H9 (cell line): ENCODE measurements at regions not wholly inside any gene's neighbourhood (a gene's known extent, or its start where the extent isn't known, plus 50 kb on each side); places are given as distances from the start of the nearest gene placed in this dataset.

Experiments used
- DNase-seq: peaks from one replicate; pipeline ENCODE4 v3.0.0-alpha.2; 2017
- H2AFZ ChIP-seq: one replicate; pipeline ENCODE4 v1.6.1; 2013; ENCODE audit warnings: mild to moderate bottlenecking, low read length, control low read depth, moderate library complexity
- H2AK5ac ChIP-seq: 2 replicates; pipeline ENCODE4 v1.6.1; 2013; ENCODE audit warnings: low read length, control low read depth, mixed read lengths; ENCODE audit not compliant: insufficient read length
- H2BK120ac ChIP-seq: one replicate; pipeline ENCODE4 v1.6.1; 2013; ENCODE audit warnings: low read depth, mild to moderate bottlenecking, low read length, control low read depth, inconsistent platforms; ENCODE audit not compliant: poor library complexity, severe bottlenecking
- H2BK12ac ChIP-seq: 2 replicates; pipeline ENCODE4 v1.6.1; 2013; ENCODE audit warnings: low read length, control low read depth, mixed read lengths, low read depth; ENCODE audit not compliant: insufficient read length
- H2BK15ac ChIP-seq: 2 replicates; pipeline ENCODE4 v1.6.1; 2013; ENCODE audit warnings: low read depth, low read length, control low read depth
- H2BK20ac ChIP-seq: one replicate; pipeline ENCODE4 v1.6.1; 2013; ENCODE audit warnings: low read depth, mild to moderate bottlenecking, low read length, control low read depth, inconsistent platforms; ENCODE audit not compliant: poor library complexity, severe bottlenecking
- H2BK5ac ChIP-seq: 2 replicates; pipeline ENCODE4 v1.6.1; 2013; ENCODE audit warnings: low read length, control low read depth, mixed read lengths; ENCODE audit not compliant: insufficient read length
- H3K14ac ChIP-seq: 2 replicates; pipeline ENCODE4 v1.6.1; 2013; ENCODE audit warnings: low read length, control low read depth; ENCODE audit not compliant: insufficient read depth
- H3K18ac ChIP-seq: 2 replicates; pipeline ENCODE4 v1.6.1; 2013; ENCODE audit warnings: low read depth, mild to moderate bottlenecking, mixed read lengths, low read length, control low read depth; ENCODE audit not compliant: insufficient read length
- H3K23ac ChIP-seq: 2 replicates; pipeline ENCODE4 v1.6.1; 2013; ENCODE audit warnings: low read length, control low read depth, mixed read lengths, low read depth; ENCODE audit not compliant: insufficient read length
- H3K23me2 ChIP-seq: 2 replicates; pipeline ENCODE4 v1.6.1; 2013; ENCODE audit warnings: low read depth, mild to moderate bottlenecking, mixed read lengths, low read length, control low read depth; ENCODE audit not compliant: insufficient read length, poor library complexity, severe bottlenecking
- H3K27ac ChIP-seq: 2 replicates; pipeline ENCODE4 v1.5.1; 2013; ENCODE audit warnings: low read length, control low read depth, mixed read lengths, low read depth; ENCODE audit not compliant: insufficient read length
- H3K27me3 ChIP-seq: 2 replicates; pipeline ENCODE4 v1.6.1; 2013; ENCODE audit warnings: low read length, control low read depth, inconsistent platforms; ENCODE audit not compliant: insufficient read depth
- H3K4ac ChIP-seq: 2 replicates; pipeline ENCODE4 v1.6.1; 2013; ENCODE audit warnings: low read depth, mild to moderate bottlenecking, control low read depth, inconsistent platforms, low read length, moderate library complexity
- H3K4me1 ChIP-seq: 2 replicates; pipeline ENCODE4 v1.6.1; 2013; ENCODE audit warnings: low read length, control low read depth, inconsistent platforms; ENCODE audit not compliant: insufficient read depth
- H3K4me2 ChIP-seq: 2 replicates; pipeline ENCODE4 v1.6.1; 2013; ENCODE audit warnings: low read length, control low read depth, mixed read lengths; ENCODE audit not compliant: insufficient read length, insufficient read depth
- H3K56ac ChIP-seq: 2 replicates; pipeline ENCODE4 v1.6.1; 2013; ENCODE audit warnings: low read depth, mild to moderate bottlenecking, mixed read lengths, low read length, control low read depth; ENCODE audit not compliant: insufficient read length
- H3K79me1 ChIP-seq: 2 replicates; pipeline ENCODE4 v1.6.1; 2013; ENCODE audit warnings: low read depth, mild to moderate bottlenecking, moderate library complexity, low read length, control low read depth, inconsistent platforms; ENCODE audit not compliant: insufficient read depth, poor library complexity, severe bottlenecking
- H3K79me2 ChIP-seq: 2 replicates; pipeline ENCODE4 v1.6.1; 2013; ENCODE audit warnings: low read length, control low read depth, inconsistent platforms; ENCODE audit not compliant: insufficient read depth
- H3K9ac ChIP-seq: 2 replicates; pipeline ENCODE4 v1.6.1; 2013; ENCODE audit warnings: low read length, control low read depth, mixed read lengths; ENCODE audit not compliant: insufficient read length; ENCODE audit errors: extremely low read depth
- H3K9me3 ChIP-seq: one replicate; pipeline ENCODE4 v1.6.1; 2013; ENCODE audit warnings: low read depth, low read length, inconsistent platforms; ENCODE audit not compliant: control insufficient read depth
- H3T11ph ChIP-seq: one replicate; pipeline ENCODE4 v1.6.1; 2013; ENCODE audit warnings: mild to moderate bottlenecking, low read length, control low read depth, inconsistent platforms
- H4K20me1 ChIP-seq: one replicate; pipeline ENCODE4 v1.6.1; 2013; ENCODE audit not compliant: control insufficient read depth, insufficient read length, insufficient read depth
- H4K5ac ChIP-seq: 2 replicates; pipeline ENCODE4 v1.6.1; 2013; ENCODE audit warnings: low read depth, mild to moderate bottlenecking, mixed read lengths, low read length, control low read depth; ENCODE audit not compliant: insufficient read length
- H4K8ac ChIP-seq: replicated peaks from 2 replicates; pipeline ENCODE4 v1.6.1; 2013; ENCODE audit warnings: low read length, control low read depth, mixed read lengths, low read depth; ENCODE audit not compliant: insufficient read length
- H4K91ac ChIP-seq: 2 replicates; pipeline ENCODE4 v1.6.1; 2013; ENCODE audit warnings: low read depth, mild to moderate bottlenecking, moderate library complexity, mixed read lengths, low read length, control low read depth; ENCODE audit not compliant: insufficient read length
- H3K27ac Mint-ChIP-seq, 3 experiments: 2 replicates in 2 of 3; 3 replicates in 1 of 3; pipeline ENCODE4 v1.8.0; 2020 to 2021; ENCODE audit warnings: mixed read lengths in 3 of 3, mild to moderate bottlenecking in 1 of 3, moderate library complexity in 1 of 3
- H3K27me3 Mint-ChIP-seq: 2 replicates; pipeline ENCODE4 v1.8.0; 2021; ENCODE audit warnings: low read depth, mild to moderate bottlenecking, moderate library complexity, mixed read lengths
- H3K36me3 Mint-ChIP-seq, 3 experiments: 2 replicates in 2 of 3; 3 replicates in 1 of 3; pipeline ENCODE4 v1.8.0; 2020 to 2021; ENCODE audit warnings: low read depth in 3 of 3, mixed read lengths in 3 of 3; ENCODE audit not compliant: insufficient read depth in 1 of 3
- H3K4me1 Mint-ChIP-seq, 2 experiments: 2 replicates each; pipeline ENCODE4 v1.8.0; 2020; ENCODE audit warnings: mixed read lengths in 2 of 2
- H3K4me3 Mint-ChIP-seq, 2 experiments: 2 replicates in 1 of 2; 3 replicates in 1 of 2; pipeline ENCODE4 v1.8.0; 2020 to 2021; ENCODE audit warnings: mild to moderate bottlenecking in 2 of 2, mixed read lengths in 2 of 2, moderate library complexity in 1 of 2
- H3K9me3 Mint-ChIP-seq, 2 experiments: 2 replicates in 1 of 2; 3 replicates in 1 of 2; pipeline ENCODE4 v1.8.0; 2020; ENCODE audit warnings: mild to moderate bottlenecking in 2 of 2, mixed read lengths in 2 of 2, moderate library complexity in 1 of 2
- CTCF ChIP-seq: fragments of 200-600 bp; sonication (generic); conservative IDR thresholded peaks from 3 replicates; pipeline ENCODE4 v1.8.0; 2021; ENCODE audit warnings: antibody characterized with exemption, mild to moderate bottlenecking
- WGBS: extraction: QIAGEN DNeasy Blood & Tissue Kit; methylation state at CpG from one replicate; pipeline ENCODE4 v1.1.7; 2013; ENCODE audit warnings: missing lambda C conversion rate, low lambda C conversion rate, mixed read lengths; ENCODE audit not compliant: insufficient read length; ENCODE audit errors: extremely low coverage; 5-methylcytosine and 5-hydroxymethylcytosine counted together

DNA sequence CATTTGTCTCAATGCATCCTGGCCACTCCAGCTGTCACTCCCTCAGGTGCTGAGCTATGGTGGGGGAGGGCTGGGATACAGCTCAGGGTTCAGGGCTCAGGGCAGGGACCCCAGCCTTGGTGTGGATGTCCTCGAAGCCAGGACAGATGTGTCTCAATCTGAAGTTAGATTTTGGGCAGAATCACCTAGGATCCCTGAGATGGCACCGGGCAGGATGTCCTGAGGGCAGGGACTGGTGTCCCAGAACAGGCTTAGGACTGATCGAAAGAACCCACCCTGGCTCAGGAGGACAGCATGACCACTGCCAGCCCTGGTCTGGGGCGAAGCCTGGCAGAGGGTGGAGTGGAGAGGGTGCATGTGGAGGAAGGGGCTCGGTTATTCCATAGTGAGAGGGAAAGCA is 96.8 kb upstream of the THY1 start:
- Histone ChIP-seq H3K23me2 (no peaks in the 10 kb centered on the region), H3K18ac (no peak overlapping the region), H3K14ac (no peak overlapping the region), H3K27ac (no peak overlapping the region), H3K27me3 (no peaks in the 10 kb centered on the region), H3K9me3 (no peaks in the 10 kb centered on the region), H3K23ac (no peak overlapping the region), H4K5ac (no peak overlapping the region), H3T11ph (no peak overlapping the region), H3K4ac (no peak overlapping the region), H4K91ac (no peak overlapping the region), H2AK5ac (no peak overlapping the region), H3K79me1 (no peaks in the 10 kb centered on the region), H2BK15ac (no peak overlapping the region), H4K20me1 (no peaks in the 10 kb centered on the region), H3K79me2 (no peaks in the 10 kb centered on the region), H3K4me1 (no peaks in the 10 kb centered on the region), H3K56ac (no peak overlapping the region), H4K8ac (no peak overlapping the region), H3K9ac (no peak overlapping the region), H3K4me2 (no peak overlapping the region), H2BK120ac (no peak overlapping the region), H2BK12ac (no peak overlapping the region), H2AFZ (no peak overlapping the region), H2BK5ac (no peak overlapping the region), H2BK20ac (no peak overlapping the region)
- no CpG with 5 or more reads among the region's 5 CpGs for WGBS
- peak overlapping the region in 1 of 3 experiments; percentile 67; a peak in 1 of 7 replicates for H3K27ac Mint-ChIP-seq
- H3K36me3 Mint-ChIP-seq, result no peaks in the 10 kb centered on the region; a peak in 1 of 7 replicates
- no peaks in the 10 kb centered on the region for H3K9me3 Mint-ChIP-seq
- H3K27me3 Mint-ChIP-seq, result peaks cover 18% of the 10 kb centered on the region
- no peak overlapping the region for H3K4me3 Mint-ChIP-seq
- DNase-seq, result no peak
- peaks cover 8 to 25% of the 10 kb centered on the region in 2 experiments for H3K4me1 Mint-ChIP-seq
- no peak for TF ChIP-seq CTCF
